ENCODE measurements at regions not wholly inside any gene's neighbourhood (a gene's known extent, or its start where the extent isn't known, plus 50 kb on each side); places are given as distances from the start of the nearest gene placed in this dataset.

DNA sequence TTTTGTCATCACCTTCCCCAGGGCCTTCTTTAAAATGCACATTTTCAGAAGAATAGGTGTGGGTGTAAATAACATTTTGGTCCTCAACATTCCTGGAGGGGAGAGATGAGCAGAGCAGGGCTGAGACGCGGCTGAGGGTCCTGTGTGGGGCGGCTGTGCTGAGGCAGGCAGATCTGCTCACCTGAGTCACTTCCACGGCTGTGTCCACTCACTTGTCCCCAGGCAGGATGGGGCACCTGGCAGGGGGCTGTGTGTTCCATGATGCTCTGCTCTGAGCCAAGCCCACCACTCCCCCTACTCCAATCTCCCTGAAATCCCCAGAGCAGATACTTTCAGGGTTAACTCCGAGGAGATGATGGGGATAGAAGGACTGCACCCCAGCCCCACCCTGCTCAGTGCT lies 93.8 kb downstream of the GLRX3 start:
- DNase-seq: no peak

- DNase-seq: no peak
Measured at GRCh38 chr10:130230611-130231010, 94.4 kb downstream of the GLRX3 start.

DNA sequence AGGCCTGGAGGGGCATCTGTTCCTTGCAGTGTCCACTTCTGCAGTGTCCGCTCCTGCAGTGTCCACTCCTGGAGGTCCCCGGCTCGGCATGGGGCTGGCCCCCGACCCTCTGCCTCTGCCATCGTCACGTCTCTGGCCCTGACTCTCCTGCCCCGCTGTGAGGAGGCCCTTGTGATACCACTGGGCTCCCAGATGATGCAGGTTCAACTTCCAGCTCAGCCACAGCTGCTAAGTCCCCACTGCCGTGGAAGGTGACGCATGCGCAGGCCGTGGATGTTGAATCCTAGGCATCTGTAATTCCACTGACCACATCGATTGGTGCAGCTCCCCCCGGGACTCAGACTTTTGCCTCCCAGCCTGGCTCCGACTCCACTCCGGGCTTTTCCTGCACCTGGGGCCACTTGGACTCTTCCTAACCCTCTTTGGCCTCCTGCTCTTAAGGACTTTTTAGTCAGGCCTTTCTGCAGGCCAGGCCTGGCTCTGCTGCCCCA lies 95.1 kb downstream of the GLRX3 start:
- DNase-seq: no peak

- DNase-seq: no peak
Measured at GRCh38 chr10:130232166-130233034, 96.2 kb downstream of the GLRX3 start.

DNA sequence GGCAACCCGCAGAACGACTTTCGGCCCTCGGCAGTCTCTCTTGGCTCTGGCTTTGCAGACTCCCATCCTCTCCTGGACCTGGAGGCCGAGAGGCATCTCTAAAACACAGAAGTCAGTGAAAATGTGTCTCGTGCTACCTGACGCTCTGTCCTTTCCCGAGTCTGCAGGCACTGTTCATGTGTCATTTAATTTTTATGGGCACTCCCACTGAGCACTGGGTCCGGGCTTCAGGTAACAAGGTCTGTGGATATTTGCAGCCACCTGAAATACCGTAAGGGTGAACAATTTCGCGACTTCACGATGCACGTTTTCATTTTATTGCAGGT lies 96.8 kb downstream of the GLRX3 start:
- DNase-seq: no peak

DNA sequence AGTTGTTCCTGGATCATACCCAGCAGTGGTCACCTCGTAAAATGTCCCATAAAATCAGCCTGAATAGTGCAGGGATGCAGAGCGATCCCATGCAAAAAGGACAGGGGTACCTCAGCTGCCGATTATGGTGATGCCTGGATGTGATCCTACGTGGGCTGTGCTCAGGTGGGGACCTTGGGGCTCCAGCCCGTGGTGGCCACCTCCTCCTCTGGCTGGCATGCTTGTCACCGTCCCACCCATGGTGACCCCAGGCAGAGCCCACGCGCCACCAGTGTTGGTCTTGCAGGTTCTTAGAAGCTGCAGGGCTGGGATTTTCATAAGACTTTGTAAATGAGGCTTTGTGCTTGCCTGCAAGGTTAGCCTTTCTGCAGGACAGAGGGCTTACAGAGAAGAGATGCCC lies 97.2 kb downstream of the GLRX3 start:
- DNase-seq: no peak

- no peak for DNase-seq
Measured at GRCh38 chr10:130234171-130234965, 98.2 kb downstream of the GLRX3 start.

- no peak for DNase-seq
Measured at GRCh38 chr10:130236711-130237110, 100.5 kb downstream of the GLRX3 start.

DNA sequence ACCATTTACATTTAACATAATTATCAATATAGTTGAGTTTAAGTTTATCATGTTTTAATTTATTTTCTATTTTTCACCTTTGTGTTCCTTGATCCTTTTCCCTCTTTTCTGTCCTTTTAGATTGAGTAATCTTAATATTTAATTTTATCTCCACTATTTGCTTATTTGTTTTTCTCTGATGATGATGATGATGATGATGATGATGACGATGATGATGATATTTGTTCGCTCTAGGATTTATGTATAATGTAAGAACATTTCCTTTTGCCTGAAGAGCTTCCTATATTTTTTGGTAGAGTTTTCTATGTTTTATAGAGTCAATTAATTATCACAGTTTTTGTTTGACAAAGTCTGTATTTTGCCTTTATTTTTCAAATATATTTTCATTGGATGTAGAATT lies 104.2 kb downstream of the GLRX3 start:
- no peak for DNase-seq

GRCh38 chr10:130242513-130242912 lies 106.3 kb downstream of the GLRX3 start:
- DNase-seq: no peak

DNA sequence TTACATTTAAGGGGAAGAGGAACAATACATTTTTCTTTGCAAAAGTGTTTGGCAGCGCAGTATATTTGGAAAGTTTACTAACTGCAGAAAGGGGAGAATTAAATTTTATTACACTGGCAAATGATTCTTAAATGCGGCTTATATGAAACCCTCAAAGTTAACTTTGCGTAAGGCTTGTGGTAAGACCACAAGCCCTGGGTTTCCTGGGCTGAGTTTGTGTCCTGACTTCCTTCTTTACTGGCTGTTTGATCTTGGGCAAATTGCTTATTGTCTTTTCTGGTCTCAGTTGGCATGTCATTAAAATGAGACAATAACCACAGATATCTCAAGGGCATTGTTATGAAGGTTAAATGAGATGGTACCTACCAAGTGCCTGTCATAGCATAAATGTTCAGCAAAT lies 106.8 kb downstream of the GLRX3 start:
- peak; percentile 2 for DNase-seq

DNA sequence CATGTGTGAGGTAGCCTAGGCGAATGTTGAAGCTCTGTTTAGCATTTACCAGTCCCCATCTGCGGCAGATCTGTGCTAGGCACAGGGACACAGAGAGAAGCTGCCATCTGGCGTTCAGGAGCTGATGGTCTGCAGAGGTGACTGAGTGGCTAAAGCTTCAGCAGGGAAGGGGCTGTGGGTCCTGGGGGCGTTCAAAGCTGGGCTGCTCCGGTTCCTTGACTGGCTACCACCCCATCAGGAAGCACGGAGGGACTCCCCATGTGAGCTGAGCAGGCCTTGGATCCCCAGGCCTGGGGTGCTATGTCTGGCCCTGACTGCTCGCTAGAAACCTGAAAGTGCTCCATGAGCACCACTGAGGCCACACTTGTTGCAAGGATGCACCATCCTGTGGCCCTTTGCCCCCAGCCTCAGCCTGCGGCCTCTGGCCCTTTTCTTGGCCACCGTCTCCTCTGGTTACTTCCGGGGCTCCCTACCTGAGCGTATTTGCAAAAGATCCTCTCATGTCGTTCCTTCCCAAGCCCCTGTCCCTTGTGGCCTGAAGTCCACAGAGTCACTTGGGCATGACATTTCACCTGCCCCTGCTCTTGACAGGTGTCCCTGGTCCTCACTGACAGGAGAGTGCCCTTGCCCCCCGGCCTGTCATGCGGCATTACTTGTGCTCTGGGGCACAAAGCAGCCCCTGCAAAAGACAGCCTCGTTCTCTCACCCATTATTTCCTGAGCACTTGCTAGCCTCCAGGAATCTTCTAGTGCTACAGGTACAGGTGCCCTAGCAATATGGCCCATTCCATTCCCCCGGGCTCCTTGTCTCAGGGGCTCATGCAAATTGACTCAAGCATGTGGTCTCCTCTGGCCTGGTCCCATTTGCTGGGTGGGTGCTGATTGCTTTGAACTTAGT lies 108.1 kb downstream of the GLRX3 start:
- DNase-seq: no peak

- no peak for DNase-seq
Measured at GRCh38 chr10:130244928-130245495, 108.8 kb downstream of the GLRX3 start.

- no peak for DNase-seq
Measured at GRCh38 chr10:130246113-130246512, 109.9 kb downstream of the GLRX3 start.

GRCh38 chr10:130250127-130250526 lies 113.9 kb downstream of the GLRX3 start:
- DNase-seq: no peak

GRCh38 chr10:130251766-130252165 lies 115.6 kb downstream of the GLRX3 start:
- DNase-seq: no peak

DNA sequence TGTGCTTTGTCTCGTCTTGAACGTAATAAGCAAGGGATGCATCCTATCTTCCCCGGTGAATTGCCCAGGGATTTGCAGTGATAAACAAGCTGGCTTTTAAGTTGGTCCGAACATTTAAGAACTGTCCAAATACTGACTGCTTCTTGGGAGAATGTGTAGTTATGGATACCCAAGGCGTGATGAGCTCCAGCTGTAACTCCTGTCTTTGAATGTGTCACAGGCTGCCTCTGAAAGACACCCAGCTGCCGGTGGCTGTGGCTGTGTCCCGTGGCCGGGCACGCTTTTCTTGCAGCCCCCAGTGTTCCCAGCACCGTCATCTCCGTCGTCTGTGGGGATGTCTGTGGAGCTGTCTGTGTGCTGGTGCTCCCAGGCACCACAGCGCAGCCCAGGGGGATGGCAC lies 118.1 kb downstream of the GLRX3 start:
- no peak for DNase-seq

GRCh38 chr10:130254662-130255061 lies 118.5 kb downstream of the GLRX3 start:
- DNase-seq: no peak

DNA sequence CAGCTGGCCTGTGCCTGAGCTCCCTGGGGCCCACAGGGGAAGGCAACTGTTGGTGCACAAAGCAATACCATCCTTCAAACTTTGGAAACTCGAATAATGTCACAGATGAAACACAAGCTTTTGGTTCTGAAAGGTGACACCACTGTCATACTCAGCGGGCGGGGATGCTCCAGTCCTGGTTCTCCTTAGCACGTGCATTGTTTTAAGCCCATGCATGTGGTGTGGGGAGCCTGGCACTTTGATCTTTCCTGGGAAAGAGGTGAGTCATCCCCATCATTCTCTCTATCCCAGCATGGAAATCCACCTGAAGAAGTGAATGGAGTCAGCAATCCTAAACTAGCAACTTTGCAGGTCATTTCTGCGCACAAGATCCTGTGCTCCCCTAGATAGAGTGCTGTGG lies 119.6 kb downstream of the GLRX3 start:
- no peak for DNase-seq

DNA sequence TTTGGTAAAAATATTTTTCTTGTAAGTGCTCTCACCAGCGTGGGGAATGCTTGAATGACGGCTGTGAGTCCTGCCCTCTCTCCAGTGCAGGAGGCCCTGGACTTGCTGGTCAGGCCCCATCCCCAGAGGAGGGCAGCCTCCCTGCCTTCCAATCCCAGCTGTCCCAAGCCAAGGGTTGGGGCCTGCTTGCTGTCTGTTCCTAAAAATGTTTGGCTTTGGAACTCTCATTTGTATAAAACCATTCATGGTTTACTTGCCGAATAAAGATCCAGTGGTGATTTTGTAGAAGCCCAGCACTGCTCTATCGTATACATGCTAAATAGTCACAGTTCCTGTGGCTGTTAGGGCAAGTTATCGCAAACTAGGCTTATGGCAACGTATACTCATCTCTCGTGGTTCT lies 121.7 kb downstream of the GLRX3 start:
- DNase-seq: no peak

GRCh38 chr10:130259380-130259779 lies 123.2 kb downstream of the GLRX3 start:
- DNase-seq: no peak

DNA sequence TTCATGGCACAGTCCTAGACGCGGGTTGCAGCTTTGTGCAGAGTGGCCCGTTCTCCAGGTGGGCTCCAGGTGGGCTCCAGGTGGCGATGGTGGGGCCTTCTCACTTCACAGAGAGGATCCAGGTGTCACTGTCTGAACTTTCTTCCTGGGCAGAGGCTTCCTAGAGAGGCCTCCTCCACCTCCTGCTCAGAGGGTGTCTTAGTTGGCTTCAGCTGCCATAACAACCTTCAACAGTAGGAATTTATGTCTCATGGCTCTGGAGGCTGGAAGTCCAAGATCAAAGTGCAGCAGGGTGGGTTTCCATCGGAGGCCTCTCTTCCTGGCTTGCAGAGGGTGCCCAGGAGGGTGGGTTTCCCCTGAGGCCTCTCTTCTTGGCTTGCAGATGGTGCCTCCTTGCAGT lies 125.1 kb downstream of the GLRX3 start:
- no peak for DNase-seq

DNA sequence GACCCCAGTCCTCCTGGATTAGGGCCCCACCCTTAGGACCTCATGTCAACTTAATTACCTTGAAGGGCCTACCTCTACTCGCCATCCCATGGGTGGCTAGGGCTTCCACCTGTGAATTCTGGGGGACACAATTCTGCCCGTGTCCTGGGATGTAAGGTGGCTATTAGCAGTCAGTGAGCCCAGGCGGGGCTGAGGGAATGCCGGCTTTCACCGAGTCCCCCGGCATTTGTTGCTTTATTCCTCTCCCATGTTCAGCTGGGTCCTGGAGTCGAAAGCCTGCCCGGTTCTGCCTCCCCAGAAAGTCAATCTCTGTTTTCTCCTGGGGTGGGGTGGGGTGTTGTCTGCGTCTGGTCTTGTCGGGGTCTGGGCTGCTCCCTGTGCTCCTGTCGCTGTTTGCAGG lies 125.6 kb downstream of the GLRX3 start:
- DNase-seq: no peak
